ENCODE measurements at regions not wholly inside any gene's neighbourhood (a gene's known extent, or its start where the extent isn't known, plus 50 kb on each side); places are given as distances from the start of the nearest gene placed in this dataset. TPM values are rescaled to one million over a fixed set of nuclear protein-coding genes. Genes with fewer than 3 reads are reported as not detected.
A peak's percentile ranks its signal among the peaks of the same experiment; 100 is the strongest.
"Not testable (repeated sequence)": the region's sequence is repeated elsewhere in the genome, so short reads cannot be mapped to it uniquely, and the experiment has no call there.

DNA sequence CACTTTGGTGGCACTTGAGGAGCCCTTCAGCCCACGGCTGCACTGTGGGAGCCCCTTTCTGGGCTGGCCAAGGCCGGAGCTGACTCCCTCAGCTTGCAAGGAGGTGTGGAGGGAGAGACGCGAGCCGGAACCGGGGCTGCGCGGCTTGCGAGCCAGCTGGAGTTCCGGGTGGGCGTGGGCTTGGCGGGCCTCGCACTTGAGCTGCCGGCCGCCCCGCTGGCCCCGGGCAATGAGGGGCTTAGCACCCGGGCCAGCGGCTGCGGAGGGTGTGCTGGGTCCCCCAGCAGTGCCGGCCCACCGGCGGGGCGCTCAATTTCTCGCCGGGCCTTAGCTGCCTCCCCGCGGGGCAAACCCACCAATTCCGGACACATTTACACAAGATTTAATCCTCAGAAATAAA is 113.7 kb upstream of the RXFP1 start:
- DNase-seq, result not testable (repeated sequence)

DNA sequence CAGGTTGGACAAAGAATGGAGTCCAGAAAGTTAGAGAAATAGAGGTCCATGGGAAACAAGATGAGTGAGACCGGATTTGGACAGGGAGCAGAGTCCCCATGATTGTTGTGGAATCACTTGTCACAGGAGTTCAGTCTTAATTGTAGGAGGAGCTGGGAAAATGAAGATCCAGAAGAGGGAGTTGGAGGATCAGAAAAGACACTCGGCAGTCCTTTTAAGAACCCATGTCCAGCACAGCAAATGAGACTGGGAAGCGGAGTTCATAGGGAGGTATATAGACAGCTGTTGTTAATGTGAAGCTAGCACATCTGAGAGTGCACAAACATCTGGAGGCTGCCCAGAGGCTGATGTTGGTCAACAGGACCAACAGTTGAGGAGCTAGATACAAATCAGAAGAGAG is 111.4 kb upstream of the RXFP1 start:
- DNase-seq, result peak; percentile 18

DNA sequence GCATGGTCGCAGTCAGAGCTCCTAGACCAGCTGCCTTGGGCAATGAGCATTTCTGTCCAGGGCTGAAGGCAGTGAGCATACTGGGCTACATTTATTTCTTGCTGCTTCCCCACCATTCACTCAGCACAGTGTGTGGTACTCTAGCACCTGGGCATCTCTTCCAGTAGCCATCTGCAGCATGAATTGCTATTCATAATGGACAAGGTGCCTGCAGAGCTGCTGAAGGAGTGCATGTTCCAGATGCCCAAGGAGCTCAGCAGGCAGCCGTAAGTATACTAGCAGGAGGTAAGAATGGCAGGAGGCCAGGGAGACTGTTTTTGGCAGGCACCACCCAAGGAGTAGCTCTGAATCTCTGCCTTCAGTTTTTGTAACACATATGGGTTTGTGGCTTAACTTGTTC is 110.4 kb upstream of the RXFP1 start:
- DNase-seq, result no peak

DNA sequence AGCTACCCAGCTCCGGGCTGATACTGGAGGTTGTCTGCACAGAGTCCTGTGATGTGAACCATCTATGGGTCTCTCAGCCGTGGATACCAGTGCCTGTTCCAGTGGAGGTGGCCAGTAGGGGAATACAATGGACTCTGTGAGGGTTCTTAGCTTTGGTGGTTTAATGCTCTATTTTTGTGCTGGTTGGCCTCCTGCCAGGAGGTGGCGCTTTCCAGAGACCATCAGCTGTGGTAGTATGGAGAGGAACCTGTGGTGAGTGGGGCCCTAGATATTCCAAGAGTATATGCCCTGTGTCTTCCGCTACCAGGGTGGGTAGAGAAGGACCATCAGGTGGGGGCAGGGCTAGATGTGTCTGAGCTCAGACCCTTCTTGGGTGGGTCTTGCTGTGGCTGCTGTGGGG is 103.0 kb upstream of the RXFP1 start:
- DNase-seq, result not testable (repeated sequence)

DNA sequence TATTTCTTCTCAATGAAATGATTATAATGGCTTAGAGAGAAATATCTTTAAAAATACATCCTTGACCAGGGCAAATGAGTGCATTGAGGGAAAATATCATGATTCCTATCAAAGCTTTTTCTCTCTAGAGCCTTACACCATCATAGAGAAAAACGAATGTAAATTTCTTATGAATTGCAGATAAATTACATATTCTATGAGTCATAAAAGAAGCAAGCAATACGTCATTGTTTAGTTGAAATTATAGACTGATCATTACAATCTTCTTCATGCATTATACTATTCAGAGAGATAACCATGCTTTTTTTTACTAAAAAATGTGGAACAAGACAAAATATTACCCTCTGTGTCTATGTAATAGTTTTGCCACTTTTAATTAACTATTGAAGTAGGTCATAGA is 100.9 kb upstream of the RXFP1 start:
- no peak for DNase-seq

DNA sequence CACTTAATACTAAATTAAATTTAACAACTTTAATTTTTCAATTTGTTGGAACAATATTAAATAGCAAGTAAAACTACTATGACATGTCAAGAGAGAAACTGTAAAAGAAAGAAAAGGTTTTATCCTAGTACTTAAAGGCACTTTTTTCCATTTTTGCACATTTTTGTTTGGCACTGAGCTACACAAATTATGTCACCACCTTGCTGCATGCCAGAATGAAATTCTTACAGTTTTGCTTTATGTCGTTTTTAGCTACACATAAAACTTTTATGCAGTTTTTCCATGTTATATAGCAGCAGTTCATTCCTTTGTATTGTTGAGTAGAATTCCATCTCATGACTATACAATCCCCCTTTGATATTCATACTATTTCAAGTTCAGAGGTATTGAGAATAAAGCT is 99.1 kb upstream of the RXFP1 start:
- DNase-seq, result no peak

DNA sequence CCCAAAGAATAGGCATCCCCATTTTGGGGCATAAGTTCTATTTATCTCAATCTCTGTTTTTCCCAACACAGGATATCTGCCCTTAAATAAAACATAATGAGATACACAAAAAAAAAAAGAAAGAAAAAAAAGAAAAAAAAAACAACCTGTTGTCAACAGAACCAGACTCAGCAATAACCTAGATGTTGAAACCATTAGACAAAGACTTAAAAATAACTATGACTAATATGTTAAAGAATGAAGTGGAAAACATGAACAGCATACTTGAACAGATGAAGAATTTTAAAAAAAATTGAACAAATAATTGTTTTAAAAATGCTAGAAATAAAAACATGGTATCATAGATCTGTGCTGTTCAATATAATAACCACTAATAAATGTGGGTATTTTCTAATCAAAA is 93.4 kb upstream of the RXFP1 start:
- no peak for DNase-seq

DNA sequence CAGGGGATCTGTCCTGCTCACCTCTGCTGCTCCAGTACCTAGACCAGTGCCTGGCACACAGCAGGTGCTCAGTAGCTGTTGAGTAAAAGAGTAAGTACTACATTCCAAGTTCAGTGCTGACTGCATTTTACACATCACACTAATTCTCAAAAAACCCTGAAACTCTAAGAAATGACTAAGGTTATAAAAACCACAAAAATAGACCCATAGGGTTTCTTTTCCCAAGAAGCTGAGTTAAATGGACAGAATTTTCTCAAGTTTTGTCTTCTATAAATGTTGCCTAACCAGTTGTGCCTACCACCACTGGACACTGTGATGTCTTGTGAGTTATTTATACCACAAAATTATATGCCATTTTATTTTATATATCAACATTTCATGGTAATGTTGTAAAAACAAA is 78.9 kb upstream of the RXFP1 start:
- DNase-seq, result no peak

DNA sequence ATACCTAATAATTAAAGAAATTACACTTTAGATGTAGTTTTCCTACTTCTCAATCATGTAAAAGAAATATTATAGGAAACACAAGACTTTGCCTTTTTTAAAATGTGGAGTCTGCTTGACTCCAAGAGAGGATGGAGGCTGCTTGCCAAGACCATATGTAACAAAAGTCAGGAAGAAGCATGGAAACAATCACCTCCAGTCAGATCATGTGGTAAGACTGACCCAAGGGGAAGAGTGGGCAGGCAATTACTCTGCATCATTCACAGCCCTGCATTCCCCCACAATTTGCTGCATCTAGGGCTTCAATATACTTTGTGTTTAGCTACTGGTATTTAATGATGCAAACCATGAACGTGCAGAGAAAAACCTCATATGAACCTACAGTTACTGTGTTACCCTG is 78.0 kb upstream of the RXFP1 start:
- DNase-seq, result no peak

DNA sequence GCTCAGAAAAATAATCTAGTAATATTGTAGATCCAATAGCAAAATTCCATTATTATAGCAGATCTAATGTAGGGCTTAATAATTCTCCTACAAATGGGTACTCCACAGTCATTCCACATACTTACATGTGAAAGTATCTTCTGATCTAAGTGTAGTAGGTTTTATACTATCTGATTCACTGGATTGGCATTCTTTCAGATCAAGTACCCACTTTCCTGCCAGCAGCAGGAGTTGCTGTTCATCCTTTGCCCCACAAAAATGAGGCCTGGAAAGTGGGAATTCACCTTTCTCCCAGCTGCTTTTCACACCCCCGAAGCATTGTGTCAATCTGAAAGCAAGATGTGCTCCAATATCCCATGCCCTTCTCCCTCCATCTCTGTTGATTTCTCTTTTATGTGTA is 77.1 kb upstream of the RXFP1 start:
- DNase-seq, result no peak

DNA sequence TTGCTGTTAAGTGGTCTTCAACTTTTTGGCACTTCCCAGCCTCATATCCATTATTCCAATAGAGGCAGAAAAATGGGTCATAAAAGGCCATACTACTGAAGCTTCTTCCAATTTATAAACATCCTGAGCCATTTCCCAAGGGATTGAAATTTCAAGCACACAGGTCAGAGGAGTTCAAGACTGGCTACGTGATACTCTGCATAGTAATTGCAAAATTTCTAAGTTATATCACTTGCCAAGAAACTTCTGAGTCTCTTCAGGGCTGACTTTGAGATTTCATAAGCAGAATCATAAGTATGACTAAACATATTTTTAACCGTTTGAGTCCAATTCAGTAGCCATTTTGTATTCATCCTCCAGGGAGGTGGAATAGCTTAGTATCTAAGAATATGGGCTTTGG is 75.6 kb upstream of the RXFP1 start:
- no peak for DNase-seq

DNA sequence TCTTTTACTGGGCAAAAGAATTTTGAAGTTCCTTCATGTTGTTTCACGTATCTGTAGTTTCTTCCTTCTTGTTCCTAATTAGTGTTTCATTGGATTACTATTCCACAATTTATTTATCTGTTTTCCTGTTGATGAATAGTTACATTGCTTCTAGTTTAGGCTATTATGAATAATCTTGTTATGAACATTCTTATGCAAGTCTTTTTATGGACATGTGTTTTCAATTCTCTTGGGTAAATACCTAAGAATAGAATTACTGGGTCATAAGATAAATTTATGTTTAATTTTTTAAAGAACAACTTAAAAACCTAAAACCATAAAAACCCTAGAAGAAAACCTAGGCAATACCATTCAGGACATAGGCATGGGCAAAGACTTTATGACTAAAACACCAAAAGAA is 70.9 kb upstream of the RXFP1 start:
- DNase-seq, result no peak

DNA sequence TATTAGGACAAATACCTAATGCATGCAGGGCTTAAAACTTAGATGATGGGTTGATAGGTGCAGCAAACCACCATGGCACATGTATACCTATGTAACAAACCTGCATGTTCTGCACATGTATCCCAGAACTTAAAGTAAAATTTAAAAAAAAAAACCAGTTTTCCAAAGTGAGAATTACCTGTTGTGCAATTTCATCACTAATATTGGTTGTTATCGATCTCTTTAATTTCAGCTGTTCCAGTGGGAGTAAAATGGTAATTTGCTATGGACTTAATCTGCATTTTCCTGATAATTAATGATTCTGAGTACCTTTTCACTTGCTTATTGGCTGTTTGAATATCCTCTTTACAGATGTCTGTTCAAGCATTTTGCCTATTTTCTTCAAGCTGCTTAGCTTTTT is 69.6 kb upstream of the RXFP1 start:
- DNase-seq, result not testable (repeated sequence)

DNA sequence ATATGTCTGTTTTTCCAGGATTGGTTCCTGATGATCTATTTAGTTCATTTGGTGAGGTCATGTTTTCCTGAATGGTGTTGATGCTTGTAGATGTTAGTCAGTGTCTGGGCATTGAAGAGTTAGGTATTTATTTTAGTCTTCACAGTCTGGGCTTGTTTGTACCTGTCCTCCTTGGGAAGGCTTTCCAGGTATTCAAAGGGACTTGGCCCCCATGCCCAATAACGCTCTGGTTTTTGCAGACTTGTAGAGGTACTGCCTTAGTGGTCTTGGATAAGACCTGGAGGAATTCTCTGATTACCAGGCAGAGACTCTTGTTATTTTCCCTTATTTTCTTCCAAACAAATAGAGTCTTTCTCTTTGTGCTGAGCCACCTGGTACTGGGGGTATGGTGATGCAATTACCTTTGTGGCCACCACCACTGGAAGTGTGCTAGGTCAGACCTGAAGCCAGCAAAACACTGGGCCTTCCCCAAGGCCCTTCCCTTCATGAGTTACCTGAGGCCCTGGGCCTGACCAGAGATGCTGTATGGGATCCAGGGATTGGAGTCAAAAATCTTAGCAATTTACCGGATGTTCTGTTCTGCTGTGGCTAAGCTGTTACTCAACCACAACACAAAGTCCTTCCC is 63.3 kb upstream of the RXFP1 start:
- no peak for DNase-seq

DNA sequence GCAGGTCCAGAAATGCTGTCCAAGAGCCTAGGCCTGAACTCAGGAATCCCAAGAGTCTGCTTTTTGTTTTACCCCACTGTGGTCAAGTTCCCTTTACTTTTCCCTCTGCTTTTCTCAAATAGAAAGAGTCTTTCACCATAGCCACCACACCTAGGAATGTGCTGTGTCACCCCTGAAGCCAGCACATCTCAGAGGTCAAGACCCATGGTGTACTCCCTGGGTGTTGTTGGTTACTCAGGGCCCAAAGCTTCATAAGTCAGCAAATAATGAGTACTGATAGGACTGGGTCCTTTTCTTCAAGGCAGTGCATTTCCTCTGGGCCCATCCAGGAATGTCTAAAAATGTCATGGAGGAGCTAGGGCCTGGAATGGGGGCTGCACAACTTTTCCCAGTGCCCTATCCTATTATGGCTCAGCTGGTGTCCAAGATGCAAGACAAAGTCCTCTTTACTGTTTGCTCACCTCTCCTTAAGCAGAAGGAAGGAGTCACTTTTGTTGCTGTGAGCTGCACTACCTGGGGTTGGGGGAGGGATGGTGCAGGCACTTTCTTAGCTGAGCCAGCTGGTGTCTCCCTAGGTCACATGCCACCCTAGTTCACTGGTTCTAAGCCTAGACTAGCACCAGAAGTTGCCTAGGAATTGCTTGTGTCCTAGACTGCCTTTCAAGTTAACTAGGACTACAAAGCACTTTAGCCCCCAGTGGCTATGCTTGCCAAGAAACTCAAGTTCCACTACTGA is 62.4 kb upstream of the RXFP1 start:
- no peak for DNase-seq

DNA sequence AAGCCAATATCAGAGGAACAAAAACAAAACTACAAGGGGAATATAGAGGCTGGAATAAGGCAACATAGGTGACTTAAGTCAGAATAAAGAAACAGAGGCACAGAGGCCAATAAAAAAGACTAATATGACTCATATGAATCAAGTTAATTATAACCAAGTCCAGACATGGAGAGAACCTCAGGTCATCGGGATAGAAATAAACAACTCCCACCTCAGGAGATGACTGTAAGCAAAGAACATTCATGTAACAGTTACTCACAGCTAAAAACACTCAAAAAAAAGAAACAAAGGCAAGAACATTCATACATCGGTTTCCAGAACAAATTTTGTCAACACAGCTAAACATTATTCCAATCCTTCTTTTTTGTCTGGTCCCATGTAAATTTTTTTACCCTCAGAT is 60.3 kb upstream of the RXFP1 start:
- DNase-seq, result no peak

DNA sequence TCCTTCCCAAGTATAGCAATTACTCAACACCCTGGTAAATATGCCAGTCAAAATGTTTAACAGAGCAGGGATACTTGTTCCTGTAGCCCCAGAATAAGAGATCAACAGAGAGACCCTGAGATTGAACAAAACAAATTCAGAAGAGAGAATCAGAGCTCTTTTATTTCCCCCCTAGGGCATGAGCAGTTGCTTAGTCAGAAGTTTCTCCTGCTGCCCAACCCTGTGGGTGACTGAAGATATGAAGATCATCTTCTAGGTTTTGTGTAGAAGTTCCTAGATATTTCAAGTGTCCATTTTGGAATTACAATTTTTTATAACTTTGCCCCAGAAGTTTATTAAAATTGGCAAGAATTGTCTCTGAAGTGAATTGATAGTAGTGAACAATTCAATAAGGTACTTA is 59.1 kb upstream of the RXFP1 start:
- no peak for DNase-seq

Small RNA genes lying in the stretch of these regions (small RNA-seq; reads per million reads assigned to genes)
- gene RNU4-79P (ENCODE audit: low replicate concordance), result not detected

All from tongue (tissue), 2 donors.